Non-pigmented ciliary epithelial cell (primary cell): ENCODE measurements at regions not wholly inside any gene's neighbourhood (a gene's known extent, or its start where the extent isn't known, plus 50 kb on each side); places are given as distances from the start of the nearest gene placed in this dataset.

Source experiments
- DNase-seq: peaks from one replicate; pipeline ENCODE4 v3.0.0-alpha.2; 2010; ENCODE audit warnings: low read depth

DNA sequence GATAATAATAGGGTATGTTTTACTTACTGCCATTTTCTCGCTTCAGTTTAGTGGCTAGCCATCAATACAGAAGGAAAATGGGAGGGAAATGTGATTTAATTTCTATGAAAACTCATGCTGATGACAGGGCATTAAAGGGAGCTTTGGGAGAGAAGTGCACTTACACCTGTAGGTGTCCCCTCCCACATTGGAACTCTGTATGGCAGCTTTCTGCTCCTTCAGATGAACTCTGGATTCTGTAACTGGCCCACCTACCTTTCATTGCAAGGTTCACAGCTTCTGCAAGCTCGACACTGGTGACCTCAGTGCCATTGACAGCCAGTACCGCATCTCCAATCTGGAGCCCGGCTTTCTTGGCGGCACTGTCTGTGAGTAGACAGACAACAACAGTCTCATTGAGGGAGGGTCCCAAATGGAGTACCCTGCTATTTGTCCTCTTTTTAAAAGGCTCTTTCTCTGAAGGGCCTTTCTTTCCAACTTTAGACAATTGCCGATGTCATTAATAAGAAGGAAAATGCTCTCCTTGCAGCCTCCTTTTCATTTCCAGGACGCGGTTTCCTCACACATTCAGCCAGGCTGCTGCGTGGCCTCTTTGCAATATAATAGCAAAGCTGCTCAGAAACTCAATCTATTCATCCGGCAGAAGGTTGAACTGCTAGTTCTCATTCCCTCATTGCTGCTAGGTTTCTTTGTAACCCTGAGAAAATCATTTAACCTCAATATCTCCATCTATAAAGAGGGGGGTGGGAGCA, 63.6 kb downstream of the NUDT12 start:
- DNase-seq = no peak

DNA sequence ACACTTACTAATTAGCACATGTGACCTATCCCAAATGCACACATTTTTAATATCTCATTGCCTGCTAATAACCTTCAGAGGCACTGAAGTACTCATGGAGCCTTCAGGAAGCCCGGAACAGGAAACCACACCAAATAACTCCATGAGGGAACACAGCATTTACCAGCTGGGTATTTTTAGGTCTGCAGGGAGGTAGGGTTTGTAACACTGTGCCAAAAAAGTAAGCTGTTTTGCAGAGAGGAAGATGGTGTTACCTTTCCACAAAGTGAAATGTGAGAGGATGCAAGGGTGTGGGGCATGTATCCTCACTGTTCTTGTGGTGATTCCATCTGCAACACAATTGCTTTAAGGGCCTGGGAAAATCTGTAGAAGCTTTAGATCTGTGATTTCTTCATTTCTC, 64.4 kb downstream of the NUDT12 start:
- no peak for DNase-seq

DNA sequence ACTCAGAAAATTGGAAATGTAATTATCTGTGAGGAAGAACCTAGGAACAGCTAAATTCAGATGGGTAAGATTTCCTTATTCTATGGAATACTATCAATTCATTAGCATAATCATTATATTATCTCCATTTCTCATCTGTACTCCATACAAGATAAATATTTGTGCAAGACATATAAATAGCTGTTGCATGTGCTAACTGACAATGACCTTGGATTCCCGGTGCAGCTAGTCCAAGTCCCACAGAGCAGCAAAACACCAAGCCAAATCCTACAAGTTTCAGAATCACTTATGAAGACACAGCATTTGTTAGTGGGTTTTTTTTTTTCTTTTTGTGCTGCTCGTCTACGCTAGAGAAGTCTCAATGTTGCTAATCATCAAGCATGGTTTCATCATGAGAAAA, 64.8 kb downstream of the NUDT12 start:
- no peak for DNase-seq

DNA sequence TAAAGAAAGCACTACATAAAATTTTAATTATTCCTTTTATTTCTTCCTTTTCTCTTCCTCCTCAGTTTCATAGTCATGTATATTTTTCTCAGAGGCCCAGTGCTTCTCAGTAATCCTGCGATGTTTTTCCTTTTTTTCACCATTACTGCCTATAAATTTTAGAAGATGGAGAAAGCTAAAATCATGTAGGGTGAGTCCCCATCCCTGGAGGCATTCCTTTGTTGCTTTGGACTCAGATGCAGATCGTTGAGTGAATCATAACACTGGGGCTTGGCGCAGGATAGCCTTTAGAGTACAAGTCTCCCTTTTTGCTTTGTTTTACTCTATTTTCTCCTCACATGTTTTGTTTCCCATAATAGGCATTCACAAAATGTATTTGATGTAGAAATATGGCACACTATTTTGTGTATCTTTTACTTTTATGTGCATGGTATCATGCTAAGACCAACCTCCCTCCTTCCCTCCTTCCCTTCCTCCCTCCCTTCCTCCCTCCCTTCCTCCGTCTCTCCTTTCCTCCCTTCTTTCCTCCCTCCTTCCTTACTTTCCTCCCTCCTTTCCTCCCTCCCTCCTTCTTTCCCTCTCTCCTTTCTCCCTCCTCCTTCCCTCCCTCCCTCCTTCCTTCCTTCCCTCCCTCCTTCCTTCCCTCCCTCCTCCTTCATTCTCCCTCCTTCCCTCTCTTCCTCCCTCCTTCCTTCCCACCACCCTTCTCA, 72.4 kb downstream of the NUDT12 start:
- no peak for DNase-seq

DNA sequence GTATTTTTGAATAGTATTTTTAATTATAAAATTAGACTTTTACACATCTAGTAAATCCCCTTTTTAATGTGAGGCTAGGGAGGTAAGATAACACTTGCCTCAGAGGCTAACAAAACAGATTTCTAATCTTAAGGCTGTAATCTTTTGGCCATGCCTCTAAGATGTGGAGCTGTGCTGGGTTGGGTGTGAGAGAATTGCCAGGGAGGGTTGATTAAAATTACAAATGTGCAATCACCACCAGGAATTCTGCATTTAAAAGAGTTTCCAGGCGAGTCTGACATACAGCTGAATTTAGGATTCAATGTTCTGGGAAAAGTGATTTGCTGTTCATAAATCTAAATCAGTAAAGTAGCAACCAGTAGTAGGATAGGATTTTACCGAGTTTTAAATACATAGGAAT, 73.3 kb downstream of the NUDT12 start:
- no peak for DNase-seq

DNA sequence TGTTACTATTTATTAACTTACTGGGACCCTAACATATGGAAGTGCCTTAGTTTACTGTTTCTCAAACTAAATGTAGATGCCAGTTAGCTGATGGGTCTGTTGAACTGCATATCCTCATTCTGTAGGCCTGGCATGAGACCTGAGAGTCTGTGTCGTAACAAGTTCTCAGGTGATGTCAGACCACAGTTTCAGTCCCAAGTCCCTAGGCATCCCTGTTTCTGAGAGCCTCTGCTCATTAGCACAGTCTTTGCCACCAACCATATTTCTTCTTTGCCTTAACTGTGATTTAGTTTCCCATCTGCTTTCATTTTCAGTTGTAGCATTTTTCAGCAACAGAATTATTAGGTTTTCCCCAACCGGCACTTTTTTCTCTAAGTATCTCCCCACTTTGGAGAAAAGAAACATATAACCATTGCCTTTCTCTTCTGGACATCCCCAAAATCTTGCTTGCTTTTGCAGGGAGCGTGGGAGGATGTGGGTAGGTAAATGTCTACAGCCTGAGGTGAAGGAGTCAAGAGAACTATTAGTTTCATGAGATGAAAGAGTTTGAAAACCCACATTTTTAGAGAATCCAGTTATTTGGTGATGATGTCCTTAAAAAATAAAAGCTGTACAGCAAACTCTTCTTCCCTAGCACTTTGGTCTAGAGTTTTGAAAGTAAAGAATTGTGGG, 74.6 kb downstream of the NUDT12 start:
- no peak for DNase-seq

DNA sequence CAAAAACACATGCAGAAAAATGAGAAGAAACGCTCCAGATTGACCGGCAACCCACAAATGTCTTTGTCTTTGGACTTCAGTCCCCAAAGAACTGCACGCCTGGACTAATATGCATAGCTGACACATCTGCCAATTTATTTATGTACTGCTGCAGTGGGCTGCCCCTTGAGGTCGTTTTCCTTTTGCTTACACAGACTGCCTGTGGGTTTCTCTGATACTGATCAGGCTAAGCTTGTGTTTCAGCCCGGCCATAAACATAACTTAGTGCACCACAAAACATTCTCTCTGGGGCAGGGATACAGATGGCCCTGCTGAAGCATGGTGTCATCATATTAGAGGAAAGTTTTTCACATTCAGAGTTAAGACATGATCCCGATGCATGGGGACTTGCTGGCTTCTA, 75.4 kb downstream of the NUDT12 start:
- no peak for DNase-seq

DNA sequence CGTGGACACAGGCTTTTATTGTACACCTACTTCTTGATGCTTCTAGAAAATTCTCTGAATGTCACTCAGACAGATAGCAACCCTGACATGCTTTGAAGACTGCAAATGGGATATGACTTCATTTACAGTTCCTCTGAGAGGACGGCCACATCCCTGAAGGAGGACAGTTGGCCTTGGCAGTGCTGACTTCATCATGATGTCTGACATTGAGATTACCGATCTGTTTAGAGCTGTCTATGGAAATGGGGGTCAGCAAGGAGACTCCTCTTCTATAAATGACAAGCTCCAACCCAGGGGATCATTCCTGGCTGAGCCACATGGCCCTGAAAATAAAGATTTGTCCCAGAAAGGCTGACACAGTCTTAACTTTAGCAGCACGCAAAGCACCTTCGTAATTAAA, 75.8 kb downstream of the NUDT12 start:
- DNase-seq = no peak

DNA sequence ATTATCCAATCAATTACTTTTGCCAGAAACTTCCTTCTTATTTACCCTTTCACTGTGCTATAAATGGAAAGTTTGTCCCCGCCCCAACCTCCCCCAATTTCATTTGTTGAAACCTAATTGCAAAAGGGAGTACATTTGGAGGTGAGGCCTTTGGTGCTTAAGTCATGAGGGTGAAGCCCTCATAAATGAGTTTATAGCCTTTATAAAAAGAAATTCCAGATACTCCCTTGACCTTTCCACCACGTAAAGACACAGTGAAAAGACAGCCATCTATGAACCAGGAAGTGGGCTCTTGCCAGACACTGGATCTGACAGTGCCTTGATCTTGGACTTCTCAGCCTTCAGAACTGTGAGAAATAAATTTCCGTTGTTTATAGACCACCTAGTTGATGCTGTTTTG, 82.3 kb downstream of the NUDT12 start:
- DNase-seq = no peak

DNA sequence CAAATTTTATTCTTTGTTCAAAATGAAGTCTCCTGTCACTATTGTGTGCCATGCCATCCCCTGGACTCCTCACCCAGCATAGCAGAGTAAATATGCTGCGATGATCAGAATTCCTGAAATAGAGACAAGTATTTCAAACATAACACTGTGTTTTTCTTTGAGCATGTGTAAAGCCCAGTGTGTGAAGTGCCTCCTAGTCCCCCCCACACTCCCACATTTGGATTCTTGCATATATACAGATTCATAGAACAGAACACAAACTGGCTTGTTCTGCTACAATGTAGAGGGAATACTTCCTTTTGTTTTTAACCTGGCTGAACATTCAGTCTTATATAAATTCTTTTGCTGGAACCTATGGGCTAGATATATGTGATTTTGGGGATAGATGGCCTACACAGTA, 84.9 kb downstream of the NUDT12 start:
- no peak for DNase-seq

DNA sequence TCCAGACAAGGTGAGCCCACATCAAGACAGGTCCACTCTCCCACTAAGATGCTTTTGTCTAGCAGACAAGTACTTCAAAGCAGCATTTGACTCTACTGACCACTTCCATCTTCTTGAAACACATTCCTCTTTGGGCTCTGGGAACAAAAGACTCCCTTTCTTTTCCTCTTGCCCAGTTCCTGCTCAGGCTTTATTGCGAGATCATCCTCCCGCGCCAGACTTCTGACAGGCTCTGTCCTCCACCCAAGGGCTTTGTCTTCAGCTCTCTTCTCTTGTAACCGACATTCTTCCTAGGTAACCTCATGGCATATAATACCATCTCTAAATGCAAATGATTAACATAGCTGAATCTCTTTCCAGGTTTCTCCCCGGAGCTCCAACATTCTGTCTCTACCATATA, 85.8 kb downstream of the NUDT12 start:
- DNase-seq = no peak

DNA sequence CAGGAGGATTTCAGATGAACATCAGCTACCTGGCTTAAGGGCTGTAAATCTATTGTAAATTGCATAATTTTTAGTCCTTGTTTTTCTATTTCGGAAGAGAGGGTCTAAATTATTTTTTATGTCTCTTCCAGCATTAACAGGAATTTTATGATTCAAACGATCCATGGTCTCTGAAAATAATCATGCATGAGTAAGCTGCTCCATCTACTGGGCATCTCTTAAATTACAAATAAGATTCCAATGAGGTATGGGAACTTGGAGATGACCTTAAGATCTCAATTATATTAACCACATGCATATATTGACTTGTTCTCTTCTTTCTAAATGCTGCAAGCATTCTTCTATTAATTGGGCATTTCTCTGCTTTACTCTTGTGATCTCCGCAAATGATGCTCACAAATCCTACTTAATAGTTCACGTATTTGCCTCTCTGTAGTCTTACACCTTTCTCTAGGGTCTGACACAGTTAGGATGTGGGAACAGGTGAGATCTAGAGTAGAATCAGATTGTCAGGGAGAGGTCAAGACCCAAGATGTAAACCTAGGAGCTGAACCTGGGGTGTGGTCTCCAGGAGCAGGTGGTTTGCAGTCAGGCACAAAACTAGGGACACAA, 86.9 kb downstream of the NUDT12 start:
- DNase-seq = no peak

DNA sequence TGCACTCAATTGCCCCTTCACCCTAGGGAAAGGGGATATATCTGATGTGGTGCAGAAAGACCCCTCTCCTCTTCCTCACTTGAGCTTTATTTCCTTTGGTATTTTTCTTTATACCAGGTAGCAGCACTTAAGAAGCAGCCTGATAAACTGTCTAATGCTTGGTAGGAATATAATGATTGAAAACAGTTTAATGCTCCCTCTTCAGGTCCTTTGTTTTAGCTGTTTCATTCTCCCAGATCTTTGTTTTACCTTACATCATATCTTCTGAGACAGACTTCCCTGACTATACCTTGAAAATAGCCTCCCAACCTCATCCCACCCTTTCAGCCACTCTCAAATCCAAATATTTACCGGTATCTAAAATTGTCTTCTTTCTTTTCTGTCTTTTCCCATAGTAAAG, 87.9 kb downstream of the NUDT12 start:
- no peak for DNase-seq

DNA sequence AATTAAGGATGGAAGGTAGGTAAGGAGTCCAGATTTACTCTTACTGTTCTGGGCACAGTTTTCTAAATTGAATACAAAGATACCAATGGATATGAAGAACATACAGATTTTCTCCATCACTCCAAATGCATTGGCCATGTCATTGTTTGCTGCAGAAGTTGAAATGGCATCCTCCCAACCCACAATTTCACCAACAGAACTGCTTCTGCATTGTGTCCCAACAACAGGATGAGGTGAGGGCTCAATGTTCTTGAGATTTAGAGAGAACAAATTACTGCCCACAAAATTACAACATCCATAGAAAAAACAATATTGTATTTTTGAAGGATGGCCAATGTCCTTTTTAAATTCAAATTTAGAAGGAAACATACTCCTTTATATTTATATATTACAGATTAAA, 88.9 kb downstream of the NUDT12 start:
- DNase-seq = no peak

DNA sequence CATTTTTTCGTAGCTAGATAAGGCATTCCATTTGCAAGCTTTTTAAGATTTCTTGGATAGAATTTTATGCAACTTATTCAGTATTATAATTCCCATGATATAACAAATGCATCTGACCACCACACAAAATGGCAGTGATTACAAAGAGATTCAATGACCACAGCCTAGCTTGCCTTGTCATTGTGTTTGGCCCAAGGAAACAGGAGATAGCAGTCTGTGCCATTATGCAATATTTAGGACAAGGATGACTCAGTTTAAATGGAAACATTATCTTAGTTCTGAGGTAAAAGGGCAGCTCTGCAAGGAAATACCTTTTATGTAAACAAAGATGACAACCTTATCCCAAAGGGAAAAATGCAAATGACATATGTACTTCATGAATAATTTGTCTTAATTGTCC, 89.8 kb downstream of the NUDT12 start:
- DNase-seq = no peak

DNA sequence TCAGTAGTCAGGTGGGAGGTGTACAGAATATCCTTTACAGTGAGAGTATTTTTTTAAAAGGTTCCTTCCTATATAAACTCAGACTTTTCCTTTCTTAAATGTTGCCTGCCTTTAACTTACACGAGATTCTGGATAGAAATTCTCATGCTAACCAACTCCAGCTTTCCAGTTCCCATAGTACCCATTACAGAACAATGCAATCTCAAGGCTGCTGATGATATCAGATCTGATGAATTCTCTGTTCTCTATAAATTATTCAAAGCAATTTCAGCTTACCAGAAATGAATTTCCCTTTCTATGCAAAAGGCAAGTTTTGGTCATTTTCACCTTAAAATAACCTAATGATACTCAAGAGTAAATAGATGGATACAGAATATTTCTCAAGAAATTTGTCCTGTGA, 90.3 kb downstream of the NUDT12 start:
- DNase-seq = no peak

DNA sequence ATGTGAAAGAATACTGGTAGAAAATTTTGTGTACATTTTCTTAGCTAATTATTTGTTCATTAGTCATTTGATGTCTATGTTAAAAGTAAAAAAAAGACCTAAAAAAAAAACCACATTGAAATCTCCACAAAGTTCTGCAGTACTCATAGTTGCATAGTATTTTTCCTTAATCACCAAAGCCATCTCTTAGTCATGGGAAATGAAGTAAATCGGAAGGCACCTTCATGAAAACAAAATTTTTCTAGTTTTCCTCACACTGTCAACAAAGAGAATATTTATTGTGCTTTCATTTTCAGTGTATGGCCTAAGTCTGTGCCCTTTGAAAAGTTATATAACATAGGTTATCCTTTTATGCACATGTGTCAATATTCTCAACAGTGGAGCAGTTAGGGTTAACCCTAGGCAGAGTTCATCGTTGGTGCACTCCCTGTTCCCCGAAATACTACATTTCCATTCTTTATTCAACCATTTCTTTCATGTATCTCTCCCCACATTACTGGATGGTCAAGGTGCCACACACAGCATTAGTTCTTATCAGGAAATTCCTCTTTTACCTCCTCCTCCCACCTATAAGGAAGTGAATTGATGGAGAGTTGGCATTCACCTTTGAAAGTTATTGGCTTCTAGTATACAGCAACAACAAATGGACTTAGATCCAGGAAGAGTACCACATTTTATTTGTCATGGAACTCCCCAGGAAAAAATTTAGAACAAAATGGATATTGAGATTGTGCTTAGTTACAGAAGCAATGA, 93.1 kb downstream of the NUDT12 start:
- DNase-seq = peak; percentile 42

DNA sequence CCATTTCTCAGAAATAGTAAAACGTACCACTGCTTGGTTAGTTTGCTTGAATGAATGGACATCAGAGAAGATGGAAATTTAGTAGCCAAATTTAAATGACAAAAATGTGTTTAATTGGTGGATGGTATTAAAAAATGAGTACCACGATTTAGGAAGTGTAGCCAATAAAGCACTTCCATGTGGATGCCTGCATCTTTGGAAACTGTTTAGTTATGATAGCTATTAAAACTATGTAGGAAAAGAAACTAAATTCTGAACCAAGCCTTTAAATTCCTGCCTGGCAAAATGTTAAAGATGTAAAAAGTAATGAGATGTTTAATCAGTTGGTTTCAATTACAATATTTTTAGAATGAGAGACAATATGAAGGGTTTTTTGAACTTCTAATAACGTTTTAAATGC, 94.8 kb downstream of the NUDT12 start:
- no peak for DNase-seq

DNA sequence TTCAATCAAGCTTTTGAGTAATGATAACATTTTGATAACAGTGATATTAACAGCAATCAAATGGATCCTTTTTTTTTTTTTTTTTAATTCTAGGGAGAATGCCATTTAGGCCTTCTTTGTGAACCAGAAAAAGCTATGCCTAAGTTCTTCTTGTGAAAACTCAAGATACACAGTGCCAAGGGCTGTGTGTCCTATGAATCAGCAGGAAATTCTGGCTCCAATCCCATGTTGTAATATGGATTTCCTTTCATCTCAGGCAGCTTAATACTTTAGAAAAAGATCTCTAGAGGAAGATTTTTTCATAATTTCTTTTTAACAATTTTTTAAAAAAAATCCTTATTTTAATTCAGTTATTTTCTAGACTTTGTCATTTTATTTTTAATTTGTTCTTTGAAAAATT, 96.1 kb downstream of the NUDT12 start:
- DNase-seq = no peak

DNA sequence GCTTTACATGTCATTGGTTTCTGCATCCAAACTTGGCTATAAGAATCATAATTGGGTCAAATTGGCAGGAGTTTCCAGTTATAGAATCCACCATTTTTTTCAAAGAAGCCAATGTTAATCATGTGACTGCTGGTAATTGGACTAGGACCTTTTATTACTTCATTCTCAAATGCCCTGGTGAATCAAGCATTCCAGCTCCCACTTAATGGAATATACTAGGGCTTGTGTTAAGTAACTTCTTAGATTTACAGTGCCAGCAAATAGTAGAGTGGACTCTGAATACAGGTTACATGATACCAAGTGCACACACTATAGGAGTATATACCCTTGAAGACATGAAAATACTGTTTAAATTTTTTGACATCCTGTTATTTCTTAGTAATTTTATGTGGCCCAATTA, 96.7 kb downstream of the NUDT12 start:
- no peak for DNase-seq

DNA sequence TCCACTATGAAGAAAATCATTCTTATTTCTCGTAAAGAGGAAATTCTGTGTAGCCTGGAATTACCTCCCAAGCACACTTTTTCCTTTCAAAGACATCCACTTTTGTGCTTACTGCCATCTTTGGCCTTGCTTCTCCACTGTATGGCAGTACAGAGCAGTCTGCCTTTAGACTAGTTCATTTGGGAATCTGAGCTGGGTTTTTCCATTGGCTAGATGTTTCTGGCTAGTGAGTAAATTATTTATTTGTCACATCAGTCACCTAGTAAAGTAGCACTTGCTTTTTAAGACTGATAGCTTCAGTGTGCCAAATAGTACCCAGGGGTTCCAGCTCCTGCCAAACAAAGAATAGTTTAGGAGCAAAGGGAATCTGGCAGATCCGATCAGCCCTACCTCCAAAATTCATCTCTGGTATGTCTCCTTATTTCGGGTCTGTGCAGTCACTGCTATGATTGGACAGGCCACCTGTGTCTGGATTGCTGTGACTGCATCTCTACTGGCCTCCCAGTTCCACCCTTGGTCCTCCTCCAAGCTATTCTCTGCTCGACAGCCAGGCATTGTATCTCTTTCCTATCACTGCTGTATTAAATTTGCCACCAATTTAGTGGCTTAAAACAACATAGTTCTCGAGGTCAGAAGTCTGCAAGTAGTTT, 97.6 kb downstream of the NUDT12 start:
- no peak for DNase-seq

DNA sequence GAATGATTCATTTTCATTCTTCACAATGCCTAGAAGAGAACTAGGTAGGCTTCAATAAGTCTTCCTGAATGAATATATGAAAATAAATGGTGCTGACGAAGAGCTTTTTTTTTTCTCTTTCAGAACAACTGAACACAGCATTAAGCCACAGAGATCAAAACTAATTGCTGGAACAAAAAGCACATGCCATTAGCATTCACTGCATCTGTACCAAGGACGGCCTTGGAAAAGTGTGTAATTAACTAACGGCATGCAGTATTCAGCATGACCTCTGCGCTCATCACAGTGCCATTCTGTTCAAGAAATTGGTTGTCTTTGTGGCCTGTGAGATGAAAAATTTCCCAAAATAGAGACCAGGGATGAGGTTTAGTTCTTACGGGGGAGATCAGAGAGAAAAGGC, 99.3 kb downstream of the NUDT12 start:
- no peak for DNase-seq
